K562 (cell line): ENCODE measurements at regions not wholly inside any gene's neighbourhood (a gene's known extent, or its start where the extent isn't known, plus 50 kb on each side); places are given as distances from the start of the nearest gene placed in this dataset.

ENCODE experiments used
- ATAC-seq: fragments of 200-7000 bp; cut with Tn5 transposase; 3 replicates; pipeline ENCODE4 v1.9.1; 2020; ENCODE audit warnings: moderate library complexity
- BruUV-seq: library from RNA; stranded (reverse); fragments of 400-500 nt; replicated peaks from 2 replicates; lab custom pipeline; 2021; lab: Mats Ljungman, UMichigan
- CTCF ChIA-PET: fragments of 300-600 bp; formaldehyde crosslinking; extraction: SDS; loops from one replicate; lab custom pipeline; 2021; ENCODE audit warnings: low intra/inter-chr PET ratio; lab: Yijun Ruan, JAX
- POLR2A ChIA-PET: fragments of 300-600, 350-650 bp; sonication (Branson Sonifier 250); formaldehyde crosslinking; extraction: SDS; loops from one replicate; lab custom pipeline; 2021; ENCODE audit warnings: antibody characterized with exemption, inconsistent platforms; lab: Yijun Ruan, JAX
- DNase-seq, 4 experiments: peaks; one replicate each; pipeline versions ENCODE4 v3.0.0 to v3.0.0-alpha.2; 2011 to 2018; ENCODE audit warnings: low spot score in 3 of 4, mixed read lengths in 3 of 4; ENCODE audit errors: extremely low read depth in 1 of 4
- FAIRE-seq: peaks from 2 replicates; lab custom pipeline; 2011; peaks lifted over from hg19 to GRCh38; lab: Jason Lieb, UNC
- H2AFZ ChIP-seq: 2 replicates; pipeline ENCODE4 v1.6.0; 2011; ENCODE audit warnings: low read depth, low read length, control low read depth, inconsistent platforms
- H3K27ac ChIP-seq: fragments of 200-600 bp; 3 replicates; pipeline ENCODE4 v1.8.0; 2011; ENCODE audit warnings: low read depth, mild to moderate bottlenecking, control low read depth, inconsistent platforms, low read length, moderate library complexity, mixed read lengths; ENCODE audit errors: extremely low read depth
- H3K27me3 ChIP-seq, 2 experiments: fragments of 300-600 bp in 1 of 2; 2 replicates in 1 of 2; 3 replicates in 1 of 2; pipeline versions ENCODE4 v1.6.0 to v1.8.0; 2011; ENCODE audit warnings: inconsistent platforms in 2 of 2, low read length in 2 of 2, mild to moderate bottlenecking in 1 of 2, mixed read lengths in 1 of 2, moderate library complexity in 1 of 2; ENCODE audit not compliant: control insufficient read depth in 2 of 2, insufficient read depth in 2 of 2
- H3K36me3 ChIP-seq: fragments of 300-600 bp; 3 replicates; pipeline ENCODE4 v1.8.0; 2011; ENCODE audit warnings: mild to moderate bottlenecking, low read length, inconsistent platforms; ENCODE audit not compliant: control insufficient read depth, insufficient read depth
- H3K4me1 ChIP-seq, 2 experiments: fragments of 200-600 bp in 1 of 2; replicated peaks in 1 of 2; 2 replicates in 1 of 2; 3 replicates in 1 of 2; pipeline versions ENCODE4 v1.5.1 to v1.8.0; 2011; ENCODE audit warnings: inconsistent platforms in 2 of 2, low read length in 2 of 2, mild to moderate bottlenecking in 1 of 2, mixed read lengths in 1 of 2, moderate library complexity in 1 of 2; ENCODE audit not compliant: control insufficient read depth in 2 of 2, insufficient read depth in 2 of 2
- H3K4me2 ChIP-seq: 2 replicates; pipeline ENCODE4 v1.6.1; 2011; ENCODE audit warnings: low read length, control low read depth, inconsistent platforms, mixed read lengths; ENCODE audit not compliant: insufficient read depth
- H3K4me3 ChIP-seq: fragments of 200-600 bp; sonication (generic), shearing (Covaris generic); 2 replicates; pipeline ENCODE4 v1.5.1; 2016; ENCODE audit warnings: control low read depth, inconsistent platforms
- H3K79me2 ChIP-seq: fragments of 200-600 bp; 3 replicates; pipeline ENCODE4 v1.8.0; 2011; ENCODE audit warnings: low read length, inconsistent platforms; ENCODE audit not compliant: control insufficient read depth, insufficient read depth
- H3K9ac ChIP-seq, 2 experiments: 2 replicates each; pipeline versions ENCODE4 v1.6.0 to v1.6.1; 2011; ENCODE audit warnings: low read depth in 2 of 2, low read length in 2 of 2, control low read depth in 1 of 2, inconsistent platforms in 1 of 2, mild to moderate bottlenecking in 1 of 2, mixed read lengths in 1 of 2; ENCODE audit not compliant: insufficient read depth in 1 of 2
- H3K9me1 ChIP-seq: one replicate; pipeline ENCODE4 v1.6.0; 2011; ENCODE audit warnings: inconsistent platforms, mild to moderate bottlenecking, low read length, moderate library complexity; ENCODE audit not compliant: control insufficient read depth, insufficient read depth
- H3K9me3 ChIP-seq: replicated peaks from 2 replicates; pipeline ENCODE4 v1.5.1; 2011; ENCODE audit warnings: low read depth, low read length, inconsistent platforms; ENCODE audit not compliant: control insufficient read depth, insufficient read depth
- H4K20me1 ChIP-seq: replicated peaks from 2 replicates; pipeline ENCODE4 v1.6.1; 2011; ENCODE audit warnings: low read length, inconsistent platforms, mixed read lengths; ENCODE audit not compliant: control insufficient read depth, insufficient read depth
- HNRNPUL1 ChIP-seq: fragments of 200-400 bp; formaldehyde crosslinking; IDR thresholded peaks from 2 replicates; pipeline ENCODE4 v1.6.1; 2017; ENCODE audit warnings: low read length
- MLX ChIP-seq, 2 experiments: fragments of 450-650 bp in 1 of 2; sonication (generic) in 1 of 2; formaldehyde crosslinking; conservative IDR thresholded peaks; 2 replicates each; pipeline versions ENCODE4 v1.4.0 to v1.8.1; 2020 to 2022; ENCODE audit warnings: mild to moderate bottlenecking in 1 of 2, missing genetic modification reagents in 1 of 2
- POLR2H ChIP-seq: IDR thresholded peaks from 2 replicates; pipeline ENCODE4 v1.6.1; 2016; ENCODE audit warnings: missing genetic modification characterization, low read depth, mild to moderate bottlenecking, control low read depth, missing compliant biosample characterization, moderate library complexity
- UBTF ChIP-seq, 2 experiments: IDR thresholded peaks; 2 replicates each; pipeline ENCODE4 v1.6.1; 2012; ENCODE audit warnings: improper control_type of control experiment in 2 of 2, low read depth in 2 of 2, low read length in 2 of 2, borderline replicate concordance in 1 of 2
- ZBTB40 ChIP-seq, 2 experiments: fragments of 450-650 bp in 1 of 2; sonication (generic) in 1 of 2; formaldehyde crosslinking in 1 of 2; IDR thresholded peaks; 2 replicates each; pipeline versions ENCODE4 v1.7.1 to v1.9.0; 2016 to 2022; ENCODE audit warnings: inconsistent platforms in 1 of 2, mild to moderate bottlenecking in 1 of 2, missing genetic modification reagents in 1 of 2
- ZNF717 ChIP-seq: fragments of 250-450 bp; sonication (Bioruptor Pico); IDR thresholded peaks from 2 replicates; pipeline ENCODE4 v1.5.0; 2021
- in situ Hi-C: fragments of 300-500 bp; cut with MboI; formaldehyde crosslinking; loops from 4 replicates; pipeline ENCODE4 v1.15.0; 2018; ENCODE audit warnings: inconsistent platforms, mixed read lengths
- intact Hi-C: fragments of 100-400 bp; cut with micrococcal nuclease; formaldehyde crosslinking; loops from 2 replicates; pipeline ENCODE4 v1.14.2; 2022

- no peaks in the 10 kb centered on the region for H3K79me2 ChIP-seq
- no peak overlapping the region for H2AFZ ChIP-seq
- H3K9me1 ChIP-seq: no peaks in the 10 kb centered on the region
- FAIRE-seq: no peak
- no peak overlapping the region for H3K27ac ChIP-seq
- no peaks in the 10 kb centered on the region for H3K4me1 ChIP-seq
- H3K27me3 ChIP-seq: peaks cover 23 to 25% of the 10 kb centered on the region in 2 experiments
- H4K20me1 ChIP-seq: no peaks in the 10 kb centered on the region
- no peak for ATAC-seq
- no peak overlapping the region for H3K4me3 ChIP-seq
- in situ Hi-C loops: no loop called here
- intact Hi-C loops: no loop called here
- H3K4me2 ChIP-seq: no peak overlapping the region
- no peaks in the 10 kb centered on the region for H3K36me3 ChIP-seq
- H3K9ac ChIP-seq: no peak overlapping the region
- H3K9me3 ChIP-seq: no peaks in the 10 kb centered on the region
- BruUV-seq: no TSS peak
- CTCF ChIA-PET: no interaction called here
- POLR2A ChIA-PET: no interaction called here
- no peak for DNase-seq
- TF ChIP-seq HNRNPUL1: no peak
- no peak for TF ChIP-seq ZBTB40 (IDR thresholded peaks at IDR 0.05)
- no peak for TF ChIP-seq ZBTB40 (CRISPR knock-in tag; IDR thresholded peaks at IDR 0.05)
- no peak for TF ChIP-seq UBTF (IDR thresholded peaks at IDR 0.05; ENCODE audit: borderline replicate concordance in 1 of 2, low read depth in 2 of 2, low read length in 2 of 2)
- no peak for TF ChIP-seq MLX (CRISPR knock-in tag; conservative IDR thresholded peaks at IDR 0.05)
- no peak for TF ChIP-seq POLR2H (tag)
- TF ChIP-seq ZNF717 (CRISPR knock-in tag): no peak
Observed at GRCh38 chr15:95498961-95499360, 831.5 kb upstream of the NR2F2 start.
